Neuronal stem cell (in vitro differentiated cells): ENCODE measurements at regions not wholly inside any gene's neighbourhood (a gene's known extent, or its start where the extent isn't known, plus 50 kb on each side); places are given as distances from the start of the nearest gene placed in this dataset.

Experiments used
- DNase-seq: peaks from one replicate; pipeline ENCODE4 v3.0.0-alpha.2; 2013; ENCODE audit warnings: low spot score
- H2AFZ ChIP-seq: one replicate; pipeline ENCODE4 v1.6.1; 2013; ENCODE audit warnings: mild to moderate bottlenecking, low read length, inconsistent platforms
- H2AK5ac ChIP-seq: 2 replicates; pipeline ENCODE4 v1.6.1; 2013; ENCODE audit warnings: low read depth, mild to moderate bottlenecking, inconsistent platforms, low read length, moderate library complexity, mixed read lengths
- H2BK120ac ChIP-seq: 2 replicates; pipeline ENCODE4 v1.6.1; 2013; ENCODE audit warnings: low read depth, mild to moderate bottlenecking, inconsistent platforms, low read length, moderate library complexity, mixed read lengths
- H2BK12ac ChIP-seq: one replicate; pipeline ENCODE4 v1.6.1; 2013; ENCODE audit warnings: low read length, inconsistent platforms
- H2BK15ac ChIP-seq: 2 replicates; pipeline ENCODE4 v1.6.1; 2013; ENCODE audit warnings: mild to moderate bottlenecking, low read length, inconsistent platforms, mixed read lengths
- H2BK5ac ChIP-seq: one replicate; pipeline ENCODE4 v1.6.1; 2013; ENCODE audit warnings: inconsistent platforms, mild to moderate bottlenecking, low read length, moderate library complexity
- H3K14ac ChIP-seq: one replicate; pipeline ENCODE4 v1.6.1; 2013; ENCODE audit warnings: low read length, inconsistent platforms
- H3K18ac ChIP-seq: 2 replicates; pipeline ENCODE4 v1.6.1; 2013; ENCODE audit warnings: low read length, inconsistent platforms
- H3K23ac ChIP-seq: 2 replicates; pipeline ENCODE4 v1.6.1; 2013; ENCODE audit warnings: low read depth, mild to moderate bottlenecking, mixed read lengths, low read length, inconsistent platforms; ENCODE audit not compliant: poor library complexity
- H3K27ac ChIP-seq: replicated peaks from 3 replicates; pipeline ENCODE4 v1.5.1; 2013; ENCODE audit warnings: low read length, inconsistent platforms
- H3K27me3 ChIP-seq, 3 experiments: 2 replicates each; pipeline ENCODE4 v1.6.1; 2013; ENCODE audit warnings: low read length in 3 of 3, mild to moderate bottlenecking in 2 of 3, inconsistent platforms in 1 of 3, low read depth in 1 of 3, mixed read lengths in 1 of 3, moderate library complexity in 1 of 3; ENCODE audit not compliant: control insufficient read depth in 3 of 3, insufficient read depth in 3 of 3
- H3K36me3 ChIP-seq, 2 donors: replicated peaks in 1 of 2; 2 replicates each; pipeline ENCODE4 v1.6.1; 2013; ENCODE audit warnings: low read length in 2 of 2; ENCODE audit not compliant: control insufficient read depth in 2 of 2, insufficient read depth in 2 of 2
- H3K4ac ChIP-seq: 2 replicates; pipeline ENCODE4 v1.6.1; 2013; ENCODE audit warnings: inconsistent platforms, mild to moderate bottlenecking, low read length, moderate library complexity
- H3K4me1 ChIP-seq, 2 donors: 1 replicate in 1 of 2; 2 replicates in 1 of 2; pipeline ENCODE4 v1.6.1; 2013; ENCODE audit warnings: low read length in 2 of 2, low read depth in 1 of 2; ENCODE audit not compliant: control insufficient read depth in 2 of 2, insufficient read depth in 1 of 2
- H3K4me2 ChIP-seq: one replicate; pipeline ENCODE4 v1.6.1; 2013; ENCODE audit warnings: mild to moderate bottlenecking, low read length, inconsistent platforms; ENCODE audit not compliant: insufficient read depth, poor library complexity, severe bottlenecking
- H3K4me3 ChIP-seq, 2 donors: 2 replicates each; pipeline ENCODE4 v1.5.1; 2013; ENCODE audit warnings: low read length in 2 of 2, mild to moderate bottlenecking in 2 of 2, inconsistent platforms in 1 of 2, moderate library complexity in 1 of 2
- H3K79me1 ChIP-seq: one replicate; pipeline ENCODE4 v1.6.1; 2013; ENCODE audit warnings: low read depth, mild to moderate bottlenecking, inconsistent platforms, low read length, moderate library complexity
- H3K9ac ChIP-seq: one replicate; pipeline ENCODE4 v1.6.1; 2013; ENCODE audit warnings: mild to moderate bottlenecking, low read depth, low read length, inconsistent platforms; ENCODE audit not compliant: poor library complexity
- H3K9me3 ChIP-seq, 2 donors: replicated peaks in 1 of 2; 2 replicates each; pipeline versions ENCODE3 to v1.6.1; 2013; ENCODE audit warnings: low read length in 2 of 2, mild to moderate bottlenecking in 2 of 2, inconsistent platforms in 1 of 2, low read depth in 1 of 2, mixed read lengths in 1 of 2, moderate library complexity in 1 of 2; ENCODE audit not compliant: control insufficient read depth in 2 of 2, insufficient read depth in 1 of 2
- H4K8ac ChIP-seq: one replicate; pipeline ENCODE4 v1.6.1; 2013; ENCODE audit warnings: low read depth, mild to moderate bottlenecking, inconsistent platforms, low read length, moderate library complexity
- H4K91ac ChIP-seq: one replicate; pipeline ENCODE4 v1.6.1; 2013; ENCODE audit warnings: low read length, low read depth, mild to moderate bottlenecking, inconsistent platforms; ENCODE audit not compliant: poor library complexity
- WGBS, 2 donors: extraction: QIAGEN DNeasy Blood & Tissue Kit; methylation state at CpG; one replicate each; pipeline ENCODE4 v1.1.7; 2013; ENCODE audit warnings: missing lambda C conversion rate in 2 of 2, mixed read lengths in 1 of 2; ENCODE audit not compliant: insufficient read length in 2 of 2, insufficient replicate concordance in 1 of 2; ENCODE audit errors: extremely low coverage in 2 of 2; 5-methylcytosine and 5-hydroxymethylcytosine counted together

GRCh38 chr11:95375451-95375850, 144.4 kb upstream of the SESN3 start:
- no peak overlapping the region for H3K4me3 ChIP-seq
- no peak overlapping the region for H3K9ac ChIP-seq
- H3K4me1 ChIP-seq, result peaks cover 0 to 5% of the 10 kb centered on the region in 2 donors
- H3K18ac ChIP-seq, result no peak overlapping the region
- H4K8ac ChIP-seq, result no peak overlapping the region
- no peak overlapping the region for H2AFZ ChIP-seq
- H2BK120ac ChIP-seq, result no peak overlapping the region
- no peak overlapping the region for H3K4ac ChIP-seq
- no peaks in the 10 kb centered on the region for H3K9me3 ChIP-seq
- no peak overlapping the region for H2BK15ac ChIP-seq
- H3K4me2 ChIP-seq, result no peak overlapping the region
- no peak overlapping the region for H3K27ac ChIP-seq
- H2AK5ac ChIP-seq, result no peak overlapping the region
- H3K36me3 ChIP-seq, result no peaks in the 10 kb centered on the region
- no peak for DNase-seq
- H2BK12ac ChIP-seq, result no peak overlapping the region
- H2BK5ac ChIP-seq, result no peak overlapping the region
- H3K23ac ChIP-seq, result no peak overlapping the region
- no peaks in the 10 kb centered on the region for H3K27me3 ChIP-seq
- WGBS, 2 donors, result no CpG with 5 or more reads among the region's 1 CpG
- H3K14ac ChIP-seq, result no peak overlapping the region
- no peaks in the 10 kb centered on the region for H3K79me1 ChIP-seq
- no peak overlapping the region for H4K91ac ChIP-seq

GRCh38 chr11:95374105-95374504, 143.1 kb upstream of the SESN3 start:
- H3K4me2 ChIP-seq, result no peak overlapping the region
- H4K8ac ChIP-seq, result no peak overlapping the region
- H3K27ac ChIP-seq, result no peak overlapping the region
- no CpG with 5 or more reads among the region's 4 CpGs for WGBS, 2 donors
- no peak overlapping the region for H2BK120ac ChIP-seq
- H2BK15ac ChIP-seq, result no peak overlapping the region
- H3K36me3 ChIP-seq, result no peaks in the 10 kb centered on the region
- H2AFZ ChIP-seq, result no peak overlapping the region
- H3K9me3 ChIP-seq, result no peaks in the 10 kb centered on the region
- DNase-seq, result no peak
- no peak overlapping the region for H2AK5ac ChIP-seq
- no peak overlapping the region for H2BK5ac ChIP-seq
- no peak overlapping the region for H3K14ac ChIP-seq
- H3K9ac ChIP-seq, result no peak overlapping the region
- no peak overlapping the region for H3K4ac ChIP-seq
- peaks cover 0 to 5% of the 10 kb centered on the region in 2 donors for H3K4me1 ChIP-seq
- H3K4me3 ChIP-seq, result no peak overlapping the region
- no peak overlapping the region for H2BK12ac ChIP-seq
- H4K91ac ChIP-seq, result no peak overlapping the region
- H3K79me1 ChIP-seq, result no peaks in the 10 kb centered on the region
- no peak overlapping the region for H3K23ac ChIP-seq
- no peaks in the 10 kb centered on the region for H3K27me3 ChIP-seq
- H3K18ac ChIP-seq, result no peak overlapping the region

GRCh38 chr11:95373241-95373640, 142.2 kb upstream of the SESN3 start:
- no peaks in the 10 kb centered on the region for H3K27me3 ChIP-seq
- H3K36me3 ChIP-seq, result no peaks in the 10 kb centered on the region
- H3K27ac ChIP-seq, result no peak overlapping the region
- H4K91ac ChIP-seq, result no peak overlapping the region
- H2AK5ac ChIP-seq, result no peak overlapping the region
- no peak overlapping the region for H2BK15ac ChIP-seq
- H3K4me1 ChIP-seq, result peaks cover 0 to 2% of the 10 kb centered on the region in 2 donors
- H2BK5ac ChIP-seq, result no peak overlapping the region
- no peak overlapping the region for H2BK12ac ChIP-seq
- H3K18ac ChIP-seq, result no peak overlapping the region
- no CpG with 5 or more reads among the region's 1 CpG for WGBS, 2 donors
- no peak overlapping the region for H3K23ac ChIP-seq
- H3K14ac ChIP-seq, result no peak overlapping the region
- H3K4me3 ChIP-seq, result no peak overlapping the region
- H2BK120ac ChIP-seq, result no peak overlapping the region
- H3K79me1 ChIP-seq, result no peaks in the 10 kb centered on the region
- no peaks in the 10 kb centered on the region for H3K9me3 ChIP-seq
- no peak overlapping the region for H3K4ac ChIP-seq
- H4K8ac ChIP-seq, result no peak overlapping the region
- no peak overlapping the region for H3K4me2 ChIP-seq
- no peak overlapping the region for H3K9ac ChIP-seq
- H2AFZ ChIP-seq, result no peak overlapping the region
- DNase-seq, result no peak

- Histone ChIP-seq H3K27me3 (no peaks in the 10 kb centered on the region), H3K14ac (no peak overlapping the region), H3K79me1 (no peaks in the 10 kb centered on the region), H2BK15ac (no peak overlapping the region), H3K36me3 (no peaks in the 10 kb centered on the region), H3K4me3 (no peak overlapping the region), H4K8ac (no peak overlapping the region), H2AK5ac (no peak overlapping the region), H2BK12ac (no peak overlapping the region), H2BK120ac (no peak overlapping the region), H3K4me2 (no peak overlapping the region), H3K23ac (no peak overlapping the region), H3K4ac (no peak overlapping the region), H2AFZ (no peak overlapping the region), H4K91ac (no peak overlapping the region), H3K27ac (no peak overlapping the region), H3K9ac (no peak overlapping the region), H3K4me1 (no peaks in the 10 kb centered on the region), H3K18ac (no peak overlapping the region), H3K9me3 (no peaks in the 10 kb centered on the region), H2BK5ac (no peak overlapping the region)
- DNase-seq, result no peak
- no CpG with 5 or more reads among the region's 1 CpG for WGBS, 2 donors
These were observed 141.2 kb upstream of the SESN3 start for GRCh38 chr11:95372097-95372656.
